ENCODE measurements at regions not wholly inside any gene's neighbourhood (a gene's known extent, or its start where the extent isn't known, plus 50 kb on each side); places are given as distances from the start of the nearest gene placed in this dataset.

GRCh38 chr18:41406834-41407233 is 548.2 kb upstream of the PIK3C3 start:
- Histone ChIP-seq H3K27me3 (no peaks in the 10 kb centered on the region), H3K36me3 (ENCODE audit: low read depth, missing control alignments) (no peaks in the 10 kb centered on the region), H3K4me1 (no peaks in the 10 kb centered on the region), H3K27ac (no peak overlapping the region), H3K4me3 (no peak overlapping the region), H3K9me3 (no peaks in the 10 kb centered on the region)
- intact Hi-C loops (cut with DNase I; ENCODE audit: low total_unique reads) = no loop called here
- 80 to 83% methylated on average over 2 of the region's 2 CpGs for WGBS, 2 donors
- TF ChIP-seq CTCF (IDR thresholded peaks at IDR 0.05) (no peak), POLR2A (IDR thresholded peaks at IDR 0.05) (no peak)
- no peak for DNase-seq

GRCh38 chr18:41396861-41397260 is 558.2 kb upstream of the PIK3C3 start:
- DNase-seq = no peak
- intact Hi-C loops (cut with DNase I; ENCODE audit: low total_unique reads) = no loop called here
- Histone ChIP-seq H3K9me3 (no peaks in the 10 kb centered on the region), H3K4me1 (no peaks in the 10 kb centered on the region), H3K4me3 (no peak overlapping the region), H3K36me3 (ENCODE audit: low read depth, missing control alignments) (no peaks in the 10 kb centered on the region), H3K27ac (no peak overlapping the region), H3K27me3 (no peaks in the 10 kb centered on the region)
- no peak for TF ChIP-seq POLR2A (IDR thresholded peaks at IDR 0.05)
- no peak for TF ChIP-seq CTCF (IDR thresholded peaks at IDR 0.05)
- WGBS, 2 donors = 93 to 94% methylated on average over 2 of the region's 2 CpGs

- intact Hi-C loops (cut with DNase I; ENCODE audit: low total_unique reads) = no loop called here
- Histone ChIP-seq H3K4me1 (no peaks in the 10 kb centered on the region), H3K27ac (no peak overlapping the region), H3K9me3 (no peaks in the 10 kb centered on the region), H3K4me3 (no peak overlapping the region), H3K27me3 (no peaks in the 10 kb centered on the region), H3K36me3 (ENCODE audit: low read depth, missing control alignments) (no peaks in the 10 kb centered on the region)
- no peak for TF ChIP-seq POLR2A (IDR thresholded peaks at IDR 0.05)
- no peak for TF ChIP-seq CTCF (IDR thresholded peaks at IDR 0.05)
- WGBS, 2 donors = 87 to 94% methylated on average over 3 of the region's 3 CpGs
- no peak for DNase-seq
These were observed 558.8 kb upstream of the PIK3C3 start for GRCh38 chr18:41396211-41396610.

GRCh38 chr18:41395695-41396094 is 559.3 kb upstream of the PIK3C3 start:
- intact Hi-C loops (cut with DNase I; ENCODE audit: low total_unique reads) = no loop called here
- no peak for DNase-seq
- H3K36me3 ChIP-seq (ENCODE audit: low read depth, missing control alignments) = no peaks in the 10 kb centered on the region
- no peaks in the 10 kb centered on the region for H3K9me3 ChIP-seq
- H3K4me3 ChIP-seq = no peak overlapping the region
- H3K27ac ChIP-seq = no peak overlapping the region
- H3K27me3 ChIP-seq = no peaks in the 10 kb centered on the region
- 94 to 97% methylated on average over 1 of the region's 1 CpG for WGBS, 2 donors
- TF ChIP-seq POLR2A (IDR thresholded peaks at IDR 0.05) (no peak), CTCF (IDR thresholded peaks at IDR 0.05) (no peak)
- no peaks in the 10 kb centered on the region for H3K4me1 ChIP-seq

All from testis (tissue), 2 donors.